ENCODE measurements at regions not wholly inside any gene's neighbourhood (a gene's known extent, or its start where the extent isn't known, plus 50 kb on each side); places are given as distances from the start of the nearest gene placed in this dataset.
A peak's percentile ranks its signal among the peaks of the same experiment; 100 is the strongest.

DNA sequence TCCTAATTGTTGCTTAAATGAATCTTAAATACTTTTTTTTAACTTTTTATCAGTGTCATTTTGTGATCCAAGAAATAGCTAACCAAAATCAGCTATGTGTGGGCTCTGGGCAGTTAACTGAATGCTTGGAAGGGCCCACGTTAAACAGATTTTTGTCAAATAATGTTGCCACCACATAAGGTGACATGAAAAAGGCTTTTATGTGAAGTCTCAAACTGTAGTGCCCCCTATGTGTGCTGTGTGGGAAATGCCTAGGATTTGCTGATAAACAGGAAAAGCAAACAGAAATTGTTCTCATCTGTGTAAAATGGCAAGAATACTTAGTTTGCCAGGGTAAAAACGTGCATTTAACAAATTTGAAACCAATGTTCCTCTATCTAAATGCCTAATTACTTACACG is 242.2 kb downstream of the ZNF516 start:
- no peak for DNase-seq

DNA sequence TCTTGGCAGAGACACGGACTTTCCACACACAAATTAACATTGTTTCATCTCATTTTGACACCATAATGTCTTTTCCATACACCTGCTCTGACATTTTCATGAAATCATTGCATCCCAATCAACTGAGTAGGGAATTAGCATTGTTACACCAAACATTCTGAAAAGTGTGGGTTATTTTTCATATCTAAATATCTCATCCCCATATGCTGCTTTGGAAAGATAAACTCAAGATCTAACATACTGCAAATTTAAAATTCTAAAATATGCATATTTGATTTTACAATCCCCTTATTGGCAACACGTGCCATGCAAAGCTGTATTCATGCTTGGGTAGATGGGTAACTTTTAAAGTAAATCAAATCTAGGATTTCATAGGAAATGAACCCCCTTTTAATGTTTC is 242.9 kb downstream of the ZNF516 start:
- no peak for DNase-seq

DNA sequence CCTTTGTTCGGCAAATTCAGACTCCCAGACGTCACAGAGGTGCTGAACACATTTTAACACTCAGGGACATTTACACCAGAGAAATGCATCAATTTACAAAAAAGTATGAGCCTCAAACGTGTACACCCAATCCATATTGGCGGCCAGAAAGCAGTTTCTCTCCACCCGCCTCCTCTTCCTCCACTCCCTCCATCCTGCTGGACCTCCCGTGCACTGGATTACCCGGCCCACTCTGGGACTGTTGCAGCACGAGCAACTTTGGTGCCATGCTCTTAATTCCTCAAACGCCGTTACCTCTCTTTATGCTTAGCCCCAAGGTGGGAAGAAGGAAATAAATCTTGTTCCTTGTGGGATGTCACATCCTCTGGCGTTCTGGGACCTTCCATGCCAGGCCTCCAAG is 243.4 kb downstream of the ZNF516 start:
- no peak for DNase-seq

DNA sequence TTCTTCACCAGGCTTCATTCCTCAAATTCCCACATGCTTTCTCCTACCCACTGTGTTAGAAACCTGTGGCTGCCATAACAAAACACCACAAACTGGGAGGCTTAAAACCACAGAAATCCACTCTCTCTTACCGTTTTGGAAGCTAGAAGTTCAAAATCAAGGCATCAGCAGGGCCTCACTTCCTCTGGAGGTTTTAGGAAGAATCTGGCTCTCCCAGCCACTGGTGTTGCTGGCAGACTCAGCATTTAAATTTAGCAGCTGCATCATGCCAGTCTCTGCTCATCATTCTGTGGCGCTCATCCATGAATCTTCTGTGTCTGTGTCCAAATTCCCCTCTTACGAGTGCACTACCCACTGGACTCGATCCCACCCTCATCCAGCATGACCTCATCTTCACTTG is 248.5 kb downstream of the ZNF516 start:
- no peak for DNase-seq

DNA sequence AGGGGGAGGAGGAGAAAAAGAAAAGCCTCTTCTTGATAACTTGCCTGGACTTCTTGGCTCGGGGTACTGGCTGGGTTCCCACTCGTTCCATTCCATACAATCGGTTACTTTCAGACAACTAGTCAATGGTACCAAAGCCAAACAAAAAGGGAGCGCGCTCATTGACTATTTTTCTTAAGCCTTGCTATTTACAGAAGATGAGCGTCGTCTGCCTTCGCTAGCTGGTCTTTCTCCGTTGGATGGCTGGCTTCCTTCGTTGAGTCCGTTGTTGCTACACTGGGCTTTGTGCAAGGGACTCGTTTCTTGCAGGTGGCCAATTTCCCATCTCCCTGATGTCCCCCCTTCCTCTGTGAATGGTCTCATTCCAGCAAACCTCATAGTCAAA is 260.4 kb downstream of the ZNF516 start:
- peak; percentile 76 for DNase-seq

DNA sequence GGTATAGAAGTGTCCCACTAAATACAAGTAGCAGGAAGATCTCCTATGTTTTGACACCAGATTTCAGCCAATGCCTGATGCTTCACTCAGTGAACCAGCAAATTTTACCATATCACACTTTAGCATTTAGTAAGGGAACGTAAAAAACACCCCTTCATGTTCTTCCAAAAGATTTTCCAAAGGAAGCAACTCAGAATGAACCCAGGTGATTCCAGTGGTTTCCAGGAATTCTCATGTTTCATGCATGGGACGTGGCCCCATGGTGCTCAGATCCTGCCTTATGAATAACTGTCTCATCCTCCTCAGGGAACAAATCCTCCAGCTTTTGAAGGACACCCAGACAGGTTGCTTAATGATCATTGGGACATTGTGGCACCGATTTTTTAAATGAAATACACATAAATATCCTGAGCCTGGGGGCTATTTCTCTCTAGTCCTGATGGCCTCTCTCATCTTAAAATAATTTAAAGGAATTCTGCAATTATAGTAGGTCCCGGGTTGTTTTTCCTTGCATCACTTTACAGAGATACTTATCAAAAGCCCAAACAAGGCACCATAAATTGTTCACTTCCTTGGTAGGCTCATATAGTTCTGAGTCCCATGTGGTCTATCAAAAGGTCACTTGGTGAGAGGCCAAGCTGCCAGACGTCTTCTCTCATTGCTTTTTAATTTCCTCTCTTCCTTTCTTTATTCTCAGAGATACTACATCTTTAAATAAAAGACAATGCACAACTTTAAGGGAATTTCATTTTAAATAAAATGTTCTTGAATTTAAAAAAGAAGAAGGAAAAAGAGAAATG is 261.0 kb downstream of the ZNF516 start:
- peak; percentile 42 for DNase-seq

DNA sequence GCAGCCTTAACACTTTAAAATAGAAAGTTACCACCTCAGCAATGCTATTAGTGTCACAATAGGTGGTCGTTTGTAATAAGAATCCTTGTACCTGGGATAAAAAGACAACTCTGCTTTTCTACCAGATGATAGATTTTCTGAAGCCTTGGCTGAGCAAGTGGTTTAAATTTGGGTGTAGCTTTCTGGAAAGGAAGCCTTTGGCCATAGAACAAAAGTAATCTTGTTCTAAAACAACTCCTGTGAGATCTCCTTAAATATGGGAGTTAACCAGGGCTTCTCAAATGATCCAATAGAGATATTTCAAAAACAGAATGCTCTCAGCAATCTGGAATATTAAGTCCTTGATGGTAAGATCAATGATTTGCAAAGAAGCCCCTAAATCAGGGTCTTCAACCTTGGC is 261.6 kb downstream of the ZNF516 start:
- no peak for DNase-seq

DNA sequence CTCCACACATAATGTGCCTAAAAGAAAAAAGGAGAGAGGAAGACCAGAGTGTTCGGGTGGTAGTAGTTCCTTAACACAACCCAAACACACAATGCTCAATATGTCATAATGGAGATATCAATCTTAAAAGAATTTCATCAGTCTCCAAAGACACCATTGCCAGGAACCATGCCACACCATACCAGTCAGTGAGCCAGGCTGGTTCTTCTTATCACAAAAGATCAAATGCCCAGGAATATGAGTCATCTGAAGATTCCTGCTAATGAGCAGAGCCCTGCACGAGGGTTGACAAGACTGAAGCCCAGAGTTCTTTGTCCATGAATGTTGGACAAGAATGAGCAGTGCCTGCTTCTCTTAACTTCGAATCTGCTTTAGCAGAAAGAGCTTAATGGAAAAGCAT is 262.3 kb downstream of the ZNF516 start:
- DNase-seq = no peak

DNA sequence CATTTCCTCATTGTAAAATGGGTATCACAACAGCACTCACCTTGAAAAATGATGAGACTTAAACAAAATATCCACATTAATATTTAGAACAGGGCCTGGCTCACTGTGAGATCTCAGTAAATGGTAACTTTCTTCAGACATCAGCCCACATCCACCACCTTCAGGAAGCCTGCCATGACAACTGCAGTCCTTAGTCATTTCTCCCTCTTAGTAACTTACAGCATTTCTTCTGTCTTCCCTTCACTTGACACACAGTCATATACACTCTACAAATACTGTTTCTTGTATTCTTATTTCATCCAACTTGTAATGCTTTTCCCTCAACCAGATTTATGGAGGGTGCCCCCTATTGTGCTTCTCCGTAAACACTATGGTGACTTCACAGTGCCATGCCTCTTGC is 263.0 kb downstream of the ZNF516 start:
- no peak for DNase-seq

DNA sequence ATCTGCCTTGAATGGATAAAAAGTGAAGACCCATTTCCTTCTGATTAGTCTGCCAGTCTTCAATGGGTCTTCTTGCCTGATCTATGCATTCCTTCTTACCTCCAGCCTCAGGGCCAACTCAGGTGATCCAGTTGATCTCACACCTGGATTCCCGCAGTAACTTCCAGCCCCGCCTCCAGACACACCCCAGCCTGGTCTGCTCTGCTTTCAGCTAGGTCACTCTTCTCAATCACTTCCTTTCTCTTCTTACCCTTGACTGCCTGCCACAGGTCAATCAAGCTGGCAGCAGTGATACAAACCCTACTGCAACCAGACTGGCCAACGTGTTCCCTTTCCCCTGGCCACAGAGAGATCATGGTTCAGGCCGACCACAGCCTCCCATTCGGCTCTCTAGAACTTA is 263.6 kb downstream of the ZNF516 start:
- DNase-seq = no peak

DNA sequence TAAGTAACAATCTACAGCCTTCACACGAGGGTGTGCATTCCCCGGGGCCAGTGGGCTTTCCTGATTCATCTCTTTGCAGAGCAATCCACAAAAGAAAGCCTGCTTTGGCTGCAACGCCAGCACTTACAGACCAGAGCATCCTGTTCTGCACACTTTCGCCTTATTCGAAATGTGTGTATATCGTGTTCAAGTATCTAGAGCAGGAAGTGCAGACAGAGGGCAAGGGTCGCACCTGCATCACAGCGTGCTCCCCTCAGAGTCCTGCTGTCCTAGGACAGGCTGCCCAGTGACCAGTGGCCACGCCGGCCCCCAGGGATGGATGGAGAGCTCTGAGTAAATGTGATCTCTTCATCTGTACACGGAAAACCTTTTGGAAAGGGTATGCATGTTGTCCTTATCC is 264.3 kb downstream of the ZNF516 start:
- DNase-seq = peak; percentile 24

DNA sequence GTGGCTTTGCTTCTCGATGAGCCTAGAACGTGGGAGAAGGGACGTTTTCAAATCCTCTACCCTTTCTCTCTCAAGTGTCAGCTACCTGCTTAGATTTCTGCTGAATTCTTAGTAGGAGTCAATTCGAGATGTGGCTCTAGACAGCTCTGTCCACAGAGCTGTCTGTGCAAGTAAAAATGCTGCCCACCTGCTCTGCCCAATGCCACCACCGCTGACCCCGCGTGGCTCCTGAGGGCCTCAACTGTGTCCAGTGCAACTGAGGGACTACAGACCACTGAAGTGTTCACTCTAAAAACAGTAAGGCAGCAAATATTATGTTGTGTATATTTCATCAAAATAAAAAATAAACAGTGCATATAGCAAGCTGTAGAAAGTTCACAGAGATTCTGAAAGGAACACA is 266.3 kb downstream of the ZNF516 start:
- DNase-seq = no peak

DNA sequence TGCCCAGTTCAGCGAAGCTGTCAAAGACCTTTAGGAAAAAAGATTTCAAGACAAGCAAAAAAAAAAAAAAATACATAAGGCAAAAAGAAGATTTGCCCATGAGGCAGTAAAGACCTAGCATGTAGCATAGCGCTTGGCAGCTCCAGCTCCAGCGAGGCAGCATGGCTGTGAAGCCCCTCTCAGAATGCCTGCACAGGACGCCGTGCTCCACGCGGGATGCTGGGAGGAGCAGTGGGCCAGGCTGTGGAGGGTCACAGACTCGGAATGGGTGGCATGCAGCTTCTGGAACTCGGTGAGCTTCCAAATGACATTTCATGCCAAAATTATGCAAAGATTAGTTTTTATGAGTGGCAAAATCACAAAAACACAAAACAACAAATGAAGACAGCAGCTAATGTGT is 267.3 kb downstream of the ZNF516 start:
- no peak for DNase-seq

DNA sequence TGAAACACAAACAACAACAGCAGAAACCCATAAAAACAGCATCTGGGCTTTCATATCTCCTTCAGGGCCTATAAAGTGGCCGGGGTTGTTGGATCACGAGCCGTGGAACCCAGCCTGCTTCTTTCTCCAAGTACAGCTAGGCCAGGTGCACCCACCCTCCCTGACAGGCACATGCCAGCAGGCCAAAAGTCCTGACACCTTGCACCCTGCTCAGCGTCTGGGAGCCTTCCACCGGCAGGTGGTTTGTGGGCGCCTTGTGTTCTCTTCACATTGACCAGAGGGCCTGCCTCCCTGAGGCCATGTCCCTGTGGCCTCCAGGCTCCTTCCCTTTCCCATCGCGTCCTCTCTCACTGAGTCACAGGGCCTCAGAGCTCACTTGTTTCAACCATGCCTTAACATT is 271.6 kb downstream of the ZNF516 start:
- DNase-seq = no peak

DNA sequence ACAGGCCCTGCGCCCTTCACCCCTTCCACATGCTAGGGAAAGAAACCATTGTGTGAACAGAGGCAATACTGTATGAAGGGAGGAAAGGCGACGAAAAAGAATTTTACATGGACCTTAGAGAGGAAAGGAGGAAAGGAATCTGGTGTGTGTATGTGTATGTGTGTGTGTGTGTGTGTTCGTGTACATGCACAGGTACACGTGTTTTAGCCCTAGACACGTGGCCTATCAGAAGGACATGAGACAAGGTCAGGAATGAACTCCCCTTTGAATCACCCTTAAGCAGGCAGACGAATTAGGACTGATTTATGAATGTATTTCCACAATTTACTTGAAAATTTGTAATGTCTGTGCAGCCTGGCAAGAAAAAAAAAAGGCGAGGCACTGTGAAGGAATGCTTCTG is 276.0 kb downstream of the ZNF516 start:
- DNase-seq = no peak

DNA sequence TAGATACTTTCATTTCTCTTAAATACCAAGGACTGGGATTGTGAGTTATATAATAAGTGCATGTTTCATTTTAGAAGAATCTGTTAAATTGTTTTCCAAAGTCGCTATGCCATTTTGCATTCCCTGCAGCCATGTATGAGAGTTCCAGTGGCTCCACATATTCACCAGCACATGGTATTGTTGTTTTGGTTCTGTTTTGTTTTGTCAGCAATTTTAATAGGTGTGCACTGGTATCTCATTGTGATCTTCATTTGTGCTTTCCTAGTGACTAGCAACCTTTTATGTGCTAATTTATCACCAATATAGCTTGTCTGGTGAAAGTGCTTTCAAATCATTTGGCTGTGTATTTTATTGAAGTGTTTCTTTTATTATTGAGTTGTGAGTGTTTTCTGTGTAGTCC is 278.9 kb downstream of the ZNF516 start:
- DNase-seq = no peak

DNA sequence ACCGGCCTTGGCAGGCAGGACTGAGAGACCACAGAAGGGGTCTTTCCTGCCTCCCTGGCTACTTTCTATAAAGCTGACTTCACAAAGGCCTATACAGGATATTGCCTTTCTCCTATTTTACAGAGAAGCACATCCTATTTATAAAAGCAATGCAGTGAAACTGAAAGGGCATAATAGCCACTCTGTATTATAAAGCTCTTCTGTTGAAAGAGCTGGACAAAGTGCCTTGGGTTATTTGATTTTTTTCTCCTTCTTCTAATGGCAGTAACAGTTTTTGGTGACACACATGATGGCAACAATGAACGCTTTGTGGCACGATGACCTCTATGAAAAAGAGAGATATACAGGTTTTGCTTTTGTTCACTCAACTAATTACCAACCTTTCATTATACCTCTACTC is 281.1 kb downstream of the ZNF516 start:
- DNase-seq = no peak

DNA sequence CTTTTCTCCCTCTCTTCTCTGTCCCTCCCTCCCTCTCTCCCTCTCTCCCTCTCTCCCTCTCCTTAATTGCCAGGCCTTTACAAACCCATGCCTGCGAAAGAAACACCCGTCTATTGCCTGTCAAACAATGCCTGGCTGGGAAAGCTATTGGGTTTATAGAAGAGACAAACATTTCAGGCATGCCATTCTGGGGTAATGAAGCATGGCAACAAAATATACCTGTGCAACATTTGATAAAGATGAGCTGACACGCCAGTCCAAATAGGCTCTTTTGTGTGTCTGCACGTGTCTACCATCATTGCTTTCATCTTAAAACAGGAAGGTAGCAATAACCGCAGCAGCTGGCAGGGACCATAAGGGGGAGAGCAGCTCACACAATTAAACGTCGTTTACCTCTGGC is 282.1 kb downstream of the ZNF516 start:
- DNase-seq = no peak

DNA sequence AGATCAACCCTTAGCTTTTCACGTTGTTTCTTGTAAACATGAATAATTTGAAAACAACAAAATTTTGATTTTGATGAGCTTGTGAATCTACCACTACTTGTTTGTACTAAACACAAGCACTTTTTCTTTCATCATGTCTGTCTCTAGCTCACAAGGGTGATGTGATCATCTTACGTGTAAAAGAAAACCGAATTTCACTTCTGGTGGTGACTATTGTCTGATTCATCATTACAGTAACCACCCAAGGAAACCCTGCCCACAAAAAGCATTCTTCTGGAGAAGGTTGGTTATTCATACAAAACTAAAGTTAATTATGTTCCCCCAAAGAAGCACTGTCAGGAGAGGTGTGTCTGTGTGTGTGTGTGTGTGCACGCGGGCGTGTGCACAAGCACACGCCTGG is 285.4 kb downstream of the ZNF516 start:
- no peak for DNase-seq

DNA sequence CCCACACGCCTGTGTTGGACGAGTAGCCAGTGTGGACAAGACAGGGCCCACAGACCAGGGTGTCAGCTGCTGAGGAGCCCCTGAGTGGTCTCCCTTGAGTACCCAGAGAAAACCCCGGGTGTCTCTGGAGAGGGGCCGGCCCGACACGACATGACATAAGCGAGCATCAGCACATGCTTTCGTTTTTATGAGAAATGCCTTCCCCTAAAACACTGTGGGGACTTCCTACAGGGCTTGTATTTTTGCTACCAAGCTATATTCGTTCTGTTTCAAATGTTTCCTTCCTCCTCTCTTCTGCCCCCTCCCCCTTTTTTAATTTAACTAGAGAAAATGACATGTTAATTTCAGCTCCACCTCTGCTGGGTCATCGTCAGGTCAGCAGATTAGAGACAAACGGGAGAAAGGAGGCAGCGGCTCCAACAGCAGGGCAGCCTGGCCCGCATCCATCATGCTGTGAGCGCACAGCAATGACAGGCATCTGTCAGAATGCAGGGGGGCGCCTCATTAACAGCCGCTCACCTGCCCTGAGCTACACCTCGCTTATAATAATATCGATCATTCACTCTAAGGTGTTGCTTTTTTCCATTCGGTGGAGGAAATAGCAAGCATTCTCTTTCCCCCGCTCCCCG is 286.2 kb downstream of the ZNF516 start:
- DNase-seq = no peak

DNA sequence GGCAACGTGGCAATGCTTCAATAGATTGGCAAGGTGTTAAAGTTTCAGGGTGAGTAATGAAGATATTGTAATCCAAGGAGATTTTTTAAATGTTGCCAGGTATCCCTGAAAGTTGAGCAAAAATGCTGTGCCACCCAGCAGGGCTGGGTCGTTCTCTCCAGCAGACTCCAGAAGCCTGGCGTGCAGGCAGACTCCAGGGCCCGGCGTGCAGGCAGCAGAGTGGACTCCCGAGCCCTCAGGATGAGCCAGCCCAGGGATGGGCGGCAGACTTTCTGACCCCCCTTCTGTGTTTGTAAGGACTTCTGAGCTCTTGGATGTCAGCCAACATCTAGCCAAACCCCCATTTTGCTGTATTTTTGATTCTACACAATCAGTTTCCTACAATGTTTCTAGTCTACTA is 289.1 kb downstream of the ZNF516 start:
- DNase-seq = no peak

DNA sequence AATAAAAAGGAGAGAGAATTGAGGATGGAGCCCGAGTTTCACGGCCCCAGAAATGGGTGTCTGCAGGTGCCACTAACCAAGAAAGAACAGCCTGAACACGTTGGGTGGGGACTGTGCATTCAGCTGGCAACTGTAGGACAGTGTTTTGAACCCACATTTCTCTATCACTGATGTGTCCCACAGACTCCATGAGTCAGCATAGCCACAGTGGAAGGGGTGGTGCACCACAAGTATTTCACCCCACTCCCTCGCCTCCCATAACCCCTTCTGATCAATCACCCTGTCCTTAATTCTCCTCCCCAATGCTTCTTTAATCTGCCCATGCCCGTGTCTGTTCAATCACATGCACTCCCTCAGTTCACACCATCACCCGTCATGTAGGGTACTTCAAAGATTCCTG is 291.5 kb downstream of the ZNF516 start:
- no peak for DNase-seq

DNA sequence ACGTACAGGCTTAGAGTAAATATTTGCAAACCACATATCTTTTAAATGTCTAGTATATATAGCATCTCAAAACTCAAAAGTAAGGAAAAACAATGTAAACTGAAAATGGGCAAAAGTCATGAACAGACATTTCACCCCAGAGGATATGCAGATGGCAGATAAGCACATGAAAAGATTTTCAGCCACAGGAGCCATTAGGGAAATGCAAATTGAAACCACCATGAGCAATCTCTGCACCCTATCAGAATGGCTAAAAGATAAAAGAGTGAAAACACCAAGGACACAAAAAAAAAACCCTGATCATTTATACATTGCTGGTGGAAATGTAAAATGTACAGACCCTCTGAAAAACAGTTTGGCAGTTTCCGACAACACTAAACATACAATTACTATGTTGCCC is 292.7 kb downstream of the ZNF516 start:
- DNase-seq = no peak

DNA sequence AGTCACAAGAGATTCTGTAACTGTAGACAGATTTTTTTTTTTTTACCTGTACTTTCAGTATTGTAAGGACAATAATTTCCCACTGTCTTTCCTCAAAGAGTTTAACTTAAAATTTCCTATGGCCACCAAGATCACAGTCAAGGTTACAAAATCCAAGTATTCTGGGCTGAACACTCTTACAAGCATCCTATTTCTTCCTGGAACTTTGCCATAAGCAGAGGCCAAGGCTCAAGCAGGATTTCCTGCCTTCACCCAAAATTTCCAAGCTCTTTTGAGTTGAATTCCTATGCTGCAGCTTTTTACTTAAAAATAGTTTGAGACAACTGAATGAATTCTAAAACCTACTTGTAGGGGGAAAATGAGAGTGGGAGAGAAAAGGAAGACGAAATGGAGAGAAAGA is 299.4 kb downstream of the ZNF516 start:
- DNase-seq = peak; percentile 54

DNA sequence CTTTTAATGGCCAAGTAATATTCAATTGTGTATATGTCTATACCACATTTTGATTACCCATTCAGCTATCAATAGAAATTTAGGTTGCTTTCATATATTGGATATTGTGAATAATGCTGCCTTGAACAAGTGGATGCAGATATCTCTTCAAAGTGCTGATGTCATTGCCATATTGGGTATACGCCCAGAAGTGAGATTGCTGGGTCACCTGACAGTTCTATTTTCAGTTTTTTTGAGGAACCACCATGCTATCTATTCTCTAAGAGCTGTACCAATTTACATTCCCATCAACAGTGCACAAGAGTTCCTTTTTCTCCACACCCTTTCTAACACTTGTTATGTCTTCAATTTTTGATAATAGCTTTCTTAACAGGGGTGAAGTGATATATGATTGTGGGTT is 306.9 kb downstream of the ZNF516 start:
- no peak for DNase-seq
